Kidney epithelial cell (primary cell): ENCODE measurements at regions not wholly inside any gene's neighbourhood (a gene's known extent, or its start where the extent isn't known, plus 50 kb on each side); places are given as distances from the start of the nearest gene placed in this dataset.

Source experiments
- DNase-seq: peaks from one replicate; pipeline ENCODE4 v3.0.0-alpha.2; 2010; ENCODE audit warnings: low read depth
- H3K27me3 ChIP-seq: 2 replicates; pipeline ENCODE4 v1.6.0; 2011; ENCODE audit warnings: low read length; ENCODE audit not compliant: control insufficient read depth, insufficient read depth
- H3K36me3 ChIP-seq: 2 replicates; pipeline ENCODE4 v1.5.1; 2011; ENCODE audit warnings: low read length; ENCODE audit not compliant: control insufficient read depth, insufficient read depth
- H3K4me3 ChIP-seq: 2 replicates; pipeline ENCODE4 v1.5.1; 2011; ENCODE audit warnings: low read depth, mild to moderate bottlenecking, control low read depth, low read length
- TF ChIP-seq, protein P1 (sequence below): IDR thresholded peaks from 2 replicates; pipeline ENCODE4 v1.5.1; 2011; ENCODE audit warnings: mild to moderate bottlenecking, moderate library complexity, low read length, control low read depth, inconsistent platforms; ENCODE audit not compliant: insufficient read depth, poor library complexity, severe bottlenecking

DNA sequence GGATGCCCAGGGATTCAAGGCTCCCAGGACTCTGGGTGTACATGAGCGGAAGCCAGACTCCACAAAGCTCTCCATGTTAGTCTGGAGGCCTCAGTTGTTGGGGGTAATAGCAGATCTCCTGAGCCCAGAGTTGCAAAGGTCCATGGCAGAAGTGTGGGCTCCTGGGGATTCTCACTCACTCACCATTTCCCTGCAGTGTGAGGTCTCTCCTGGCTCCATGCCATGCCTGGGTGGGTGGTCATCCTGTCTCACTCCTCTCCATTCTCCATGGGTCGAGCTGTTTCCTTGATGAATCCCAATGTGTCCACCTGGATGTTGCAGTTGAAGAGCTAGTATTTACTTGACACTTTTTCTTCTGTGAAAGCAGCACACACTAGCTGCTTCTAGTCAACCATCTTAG, 156.8 kb upstream of the LRRC7 start:
- H3K27me3 ChIP-seq = no peaks in the 10 kb centered on the region
- TF ChIP-seq, protein P1, sequence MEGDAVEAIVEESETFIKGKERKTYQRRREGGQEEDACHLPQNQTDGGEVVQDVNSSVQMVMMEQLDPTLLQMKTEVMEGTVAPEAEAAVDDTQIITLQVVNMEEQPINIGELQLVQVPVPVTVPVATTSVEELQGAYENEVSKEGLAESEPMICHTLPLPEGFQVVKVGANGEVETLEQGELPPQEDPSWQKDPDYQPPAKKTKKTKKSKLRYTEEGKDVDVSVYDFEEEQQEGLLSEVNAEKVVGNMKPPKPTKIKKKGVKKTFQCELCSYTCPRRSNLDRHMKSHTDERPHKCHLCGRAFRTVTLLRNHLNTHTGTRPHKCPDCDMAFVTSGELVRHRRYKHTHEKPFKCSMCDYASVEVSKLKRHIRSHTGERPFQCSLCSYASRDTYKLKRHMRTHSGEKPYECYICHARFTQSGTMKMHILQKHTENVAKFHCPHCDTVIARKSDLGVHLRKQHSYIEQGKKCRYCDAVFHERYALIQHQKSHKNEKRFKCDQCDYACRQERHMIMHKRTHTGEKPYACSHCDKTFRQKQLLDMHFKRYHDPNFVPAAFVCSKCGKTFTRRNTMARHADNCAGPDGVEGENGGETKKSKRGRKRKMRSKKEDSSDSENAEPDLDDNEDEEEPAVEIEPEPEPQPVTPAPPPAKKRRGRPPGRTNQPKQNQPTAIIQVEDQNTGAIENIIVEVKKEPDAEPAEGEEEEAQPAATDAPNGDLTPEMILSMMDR = no peak
- H3K36me3 ChIP-seq = no peaks in the 10 kb centered on the region
- no peak for DNase-seq
- H3K4me3 ChIP-seq = no peak overlapping the region

DNA sequence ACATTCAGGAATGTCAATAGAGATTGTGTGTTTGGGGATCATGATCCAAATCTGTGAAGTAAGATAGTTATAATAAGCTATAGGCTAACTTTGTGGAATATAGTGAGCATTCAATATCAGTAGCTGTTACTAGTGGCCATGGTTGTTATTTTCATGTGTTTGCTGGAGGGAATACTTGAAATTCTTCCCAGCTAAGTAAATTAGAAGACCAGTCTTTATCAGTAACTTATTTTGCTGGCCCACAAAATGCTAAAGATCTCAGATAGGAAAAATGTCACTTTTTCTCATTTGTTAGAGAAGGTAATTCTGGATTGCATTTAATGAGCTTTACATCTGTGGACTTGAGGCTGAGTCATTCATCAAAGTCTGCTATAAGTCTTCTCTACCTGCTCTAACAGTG, 156.1 kb upstream of the LRRC7 start:
- H3K4me3 ChIP-seq = no peak overlapping the region
- H3K27me3 ChIP-seq = no peaks in the 10 kb centered on the region
- TF ChIP-seq, protein P1 = no peak
- DNase-seq = no peak
- H3K36me3 ChIP-seq = no peaks in the 10 kb centered on the region

DNA sequence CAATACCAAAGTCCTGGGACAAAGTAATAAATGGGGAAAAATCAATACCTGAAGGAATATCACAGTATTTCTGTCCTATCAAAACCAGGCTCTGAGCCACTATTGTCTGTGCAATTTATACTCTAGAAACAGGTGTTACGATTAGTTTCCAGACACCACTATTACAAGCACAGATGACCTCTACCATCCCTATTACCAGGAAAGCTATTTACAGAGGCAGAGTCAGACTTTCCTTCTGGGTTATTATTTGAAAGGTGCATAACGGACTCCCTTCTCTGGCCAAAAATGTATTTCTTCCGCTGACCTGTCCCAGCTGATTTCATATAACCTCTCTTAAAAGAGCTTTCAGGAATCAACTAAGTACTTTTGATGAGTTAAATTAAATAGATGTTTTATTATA, 154.6 kb upstream of the LRRC7 start:
- DNase-seq = no peak
- Histone ChIP-seq H3K4me3 (no peak overlapping the region), H3K36me3 (no peaks in the 10 kb centered on the region), H3K27me3 (no peaks in the 10 kb centered on the region)
- TF ChIP-seq, protein P1 = no peak

DNA sequence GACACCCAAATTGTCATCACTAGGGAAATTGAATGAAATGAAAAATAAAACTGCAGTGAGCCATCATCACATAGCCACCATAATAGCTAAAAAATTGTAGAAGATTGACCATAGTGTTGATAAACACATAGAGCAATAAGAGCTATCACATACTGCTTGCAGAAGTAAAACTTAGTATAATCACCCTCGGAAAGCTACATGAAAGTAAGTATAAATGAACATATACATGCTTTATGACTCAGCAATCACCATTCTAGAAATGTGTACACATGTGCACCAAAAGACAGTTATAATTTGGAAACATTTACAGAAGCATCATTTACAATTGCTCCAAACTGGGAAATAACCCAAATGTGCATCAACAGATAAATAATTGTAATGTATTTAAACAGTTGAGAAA, 153.1 kb upstream of the LRRC7 start:
- TF ChIP-seq, protein P1 = no peak
- Histone ChIP-seq H3K4me3 (no peak overlapping the region), H3K36me3 (no peaks in the 10 kb centered on the region)

DNA sequence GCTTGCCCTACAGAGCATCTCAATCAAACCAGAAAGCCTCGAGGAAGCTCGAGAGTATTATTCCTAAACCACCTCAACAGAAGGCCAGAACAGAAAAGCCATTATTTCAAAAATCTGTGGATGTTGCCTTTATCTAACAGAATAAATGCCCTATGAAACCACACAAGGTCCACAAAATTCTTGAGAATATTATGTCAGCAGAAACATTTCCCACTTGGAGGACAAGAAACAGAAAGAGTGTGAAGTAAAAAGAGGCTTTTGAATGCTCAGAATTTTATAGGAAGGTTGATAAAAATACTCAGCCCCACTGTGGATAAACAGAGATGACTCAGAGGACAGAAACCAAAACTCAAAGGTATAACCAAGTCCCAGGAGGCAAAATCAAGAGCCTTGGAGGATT, 146.4 kb upstream of the LRRC7 start:
- Histone ChIP-seq H3K36me3 (no peaks in the 10 kb centered on the region), H3K27me3 (no peaks in the 10 kb centered on the region), H3K4me3 (no peak overlapping the region)
- TF ChIP-seq, protein P1 = no peak
- DNase-seq = no peak

More for the DNA sequence above, 153.1 kb upstream of the LRRC7 start:
- no peak for DNase-seq
- H3K27me3 ChIP-seq = no peaks in the 10 kb centered on the region

DNA sequence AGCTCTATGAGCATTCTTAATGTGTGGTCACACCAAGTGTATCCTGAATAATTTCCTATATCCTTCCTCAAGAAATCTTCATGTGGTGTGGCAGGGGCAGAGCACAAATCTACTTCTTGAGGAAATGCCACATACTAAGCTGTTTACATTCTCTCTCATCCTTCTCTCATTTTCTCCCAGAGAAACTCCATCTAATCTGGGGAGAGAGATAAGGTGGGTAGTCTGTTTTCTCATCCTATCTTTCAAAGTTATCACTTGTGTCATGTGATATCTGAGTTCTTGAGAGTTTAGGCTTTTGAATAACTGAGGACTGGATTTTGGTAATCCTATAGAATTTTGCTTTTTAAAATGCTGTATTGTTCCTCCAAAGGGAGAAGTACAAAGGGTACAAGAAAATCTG, 141.9 kb upstream of the LRRC7 start:
- Histone ChIP-seq H3K27me3 (no peaks in the 10 kb centered on the region), H3K4me3 (no peak overlapping the region), H3K36me3 (no peaks in the 10 kb centered on the region)
- no peak for DNase-seq
- TF ChIP-seq, protein P1 = no peak
